Transverse colon (tissue), 4 donors: ENCODE measurements at regions not wholly inside any gene's neighbourhood (a gene's known extent, or its start where the extent isn't known, plus 50 kb on each side); places are given as distances from the start of the nearest gene placed in this dataset.
"Not testable (repeated sequence)": the region's sequence is repeated elsewhere in the genome, so short reads cannot be mapped to it uniquely, and the experiment has no call there.

Experiments
- DNase-seq: peaks from one replicate; pipeline ENCODE4 v3.0.0-alpha.2; 2019
- H3K27ac ChIP-seq, 4 donors: fragments of 200-600 bp; sonication (generic); 2 replicates each; pipeline ENCODE4 v1.5.1; 2016 to 2018; ENCODE audit warnings: inconsistent platforms in 4 of 4
- H3K27me3 ChIP-seq: fragments of 200-600 bp; sonication (generic); 2 replicates; pipeline ENCODE4 v1.5.1; 2017; ENCODE audit warnings: inconsistent platforms
- H3K36me3 ChIP-seq, 4 donors: fragments of 200-600 bp; sonication (generic); 2 replicates each; pipeline ENCODE4 v1.5.1; 2017 to 2019; ENCODE audit warnings: inconsistent platforms in 4 of 4
- H3K4me1 ChIP-seq, 4 donors: fragments of 200-600 bp; sonication (generic); 2 replicates each; pipeline ENCODE4 v1.5.1; 2017 to 2020; ENCODE audit warnings: inconsistent platforms in 4 of 4
- H3K4me3 ChIP-seq, 4 donors: fragments of 200-600 bp; sonication (generic); 1 replicate in 1 of 4; 2 replicates in 3 of 4; pipeline versions ENCODE4 v1.5.1 to v1.6.1; 2017 to 2019; ENCODE audit warnings: inconsistent platforms in 4 of 4
- H3K9me3 ChIP-seq, 2 donors: fragments of 200-600 bp; sonication (generic); 2 replicates each; pipeline ENCODE4 v1.5.1; 2017 to 2019; ENCODE audit warnings: inconsistent platforms in 2 of 2
- EP300 ChIP-seq: sonication (generic); formaldehyde crosslinking; IDR thresholded peaks from one replicate; pipeline ENCODE4 v1.6.1; 2017; ENCODE audit warnings: antibody characterized with exemption, low read depth
- POLR2A ChIP-seq: fragments of 450-650 bp; IDR thresholded peaks from one replicate; pipeline ENCODE4 v1.6.1; 2016; ENCODE audit warnings: antibody characterized with exemption, mild to moderate bottlenecking, moderate library complexity
- POLR2AphosphoS5 ChIP-seq, 3 donors: sonication (generic); formaldehyde crosslinking; IDR thresholded peaks; one replicate each; pipeline ENCODE4 v1.6.1; 2016; ENCODE audit warnings: antibody characterized with exemption in 3 of 3
- WGBS, 2 donors: methylation state at CpG; one replicate each; pipeline ENCODE4 v1.1.5; 2018; ENCODE audit warnings: low coverage in 1 of 2; 5-methylcytosine and 5-hydroxymethylcytosine counted together
- in situ Hi-C, 4 donors: fragments of 200-750 bp; cut with MboI; loops; one replicate each; pipeline versions ENCODE4 v1.15.0 to v1.15.1; 2017; ENCODE audit warnings: low sequenced_read_pairs in 3 of 4, low pct_ligation_motif_present in 1 of 4, low pct_unique_long_range_greater_than_20kb in 1 of 4
- intact Hi-C: fragments of 100-400 bp; cut with DNase I; formaldehyde crosslinking; loops from one replicate; pipeline ENCODE4 v1.15.1; 2023; ENCODE audit warnings: low total_unique reads
- TF ChIP-seq, protein P1 (sequence below), 5 experiments: fragments of 200-600 bp in 3 of 5; fragments of 450-650 bp in 2 of 5; sonication (generic) in 3 of 5; IDR thresholded peaks; 1 replicate in 2 of 5; 2 replicates in 3 of 5; pipeline ENCODE4 v1.5.1; 2016 to 2017; ENCODE audit warnings: antibody characterized with exemption in 5 of 5, inconsistent platforms in 3 of 5, mild to moderate bottlenecking in 2 of 5, moderate library complexity in 1 of 5

DNA sequence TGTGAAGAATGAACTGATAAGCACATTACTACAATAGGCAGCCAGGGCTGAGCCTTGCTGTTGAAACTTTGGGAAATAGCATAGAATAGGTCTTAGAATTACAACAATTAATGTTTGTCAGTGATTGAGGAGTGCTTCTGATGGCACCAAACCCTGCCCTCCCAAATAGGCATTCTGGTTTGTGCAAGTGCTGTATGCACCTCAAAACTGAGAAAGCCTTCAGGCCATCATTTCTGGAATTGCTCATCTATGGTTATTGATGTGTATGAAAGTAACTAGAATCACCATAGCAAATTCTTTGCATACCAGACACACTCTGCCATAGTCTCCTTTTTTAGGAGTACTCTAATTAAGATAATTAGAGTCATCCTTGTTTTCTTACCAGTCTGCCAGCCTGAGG is 585.0 kb upstream of the MBL2 start:
- DNase-seq, result no peak
- Histone ChIP-seq H3K27me3 (no peaks in the 10 kb centered on the region), H3K27ac (no peak overlapping the region), H3K9me3 (no peaks in the 10 kb centered on the region), H3K4me1 (no peaks in the 10 kb centered on the region), H3K4me3 (no peak overlapping the region), H3K36me3 (no peaks in the 10 kb centered on the region)
- intact Hi-C loops, result no loop called here
- in situ Hi-C loops, result no loop called here
- TF ChIP-seq POLR2A (no peak), POLR2AphosphoS5 (IDR thresholded peaks at IDR 0.05) (no peak), EP300 (no peak)
- TF ChIP-seq, protein P1, sequence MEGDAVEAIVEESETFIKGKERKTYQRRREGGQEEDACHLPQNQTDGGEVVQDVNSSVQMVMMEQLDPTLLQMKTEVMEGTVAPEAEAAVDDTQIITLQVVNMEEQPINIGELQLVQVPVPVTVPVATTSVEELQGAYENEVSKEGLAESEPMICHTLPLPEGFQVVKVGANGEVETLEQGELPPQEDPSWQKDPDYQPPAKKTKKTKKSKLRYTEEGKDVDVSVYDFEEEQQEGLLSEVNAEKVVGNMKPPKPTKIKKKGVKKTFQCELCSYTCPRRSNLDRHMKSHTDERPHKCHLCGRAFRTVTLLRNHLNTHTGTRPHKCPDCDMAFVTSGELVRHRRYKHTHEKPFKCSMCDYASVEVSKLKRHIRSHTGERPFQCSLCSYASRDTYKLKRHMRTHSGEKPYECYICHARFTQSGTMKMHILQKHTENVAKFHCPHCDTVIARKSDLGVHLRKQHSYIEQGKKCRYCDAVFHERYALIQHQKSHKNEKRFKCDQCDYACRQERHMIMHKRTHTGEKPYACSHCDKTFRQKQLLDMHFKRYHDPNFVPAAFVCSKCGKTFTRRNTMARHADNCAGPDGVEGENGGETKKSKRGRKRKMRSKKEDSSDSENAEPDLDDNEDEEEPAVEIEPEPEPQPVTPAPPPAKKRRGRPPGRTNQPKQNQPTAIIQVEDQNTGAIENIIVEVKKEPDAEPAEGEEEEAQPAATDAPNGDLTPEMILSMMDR (IDR thresholded peaks at IDR 0.05), result no peak

DNA sequence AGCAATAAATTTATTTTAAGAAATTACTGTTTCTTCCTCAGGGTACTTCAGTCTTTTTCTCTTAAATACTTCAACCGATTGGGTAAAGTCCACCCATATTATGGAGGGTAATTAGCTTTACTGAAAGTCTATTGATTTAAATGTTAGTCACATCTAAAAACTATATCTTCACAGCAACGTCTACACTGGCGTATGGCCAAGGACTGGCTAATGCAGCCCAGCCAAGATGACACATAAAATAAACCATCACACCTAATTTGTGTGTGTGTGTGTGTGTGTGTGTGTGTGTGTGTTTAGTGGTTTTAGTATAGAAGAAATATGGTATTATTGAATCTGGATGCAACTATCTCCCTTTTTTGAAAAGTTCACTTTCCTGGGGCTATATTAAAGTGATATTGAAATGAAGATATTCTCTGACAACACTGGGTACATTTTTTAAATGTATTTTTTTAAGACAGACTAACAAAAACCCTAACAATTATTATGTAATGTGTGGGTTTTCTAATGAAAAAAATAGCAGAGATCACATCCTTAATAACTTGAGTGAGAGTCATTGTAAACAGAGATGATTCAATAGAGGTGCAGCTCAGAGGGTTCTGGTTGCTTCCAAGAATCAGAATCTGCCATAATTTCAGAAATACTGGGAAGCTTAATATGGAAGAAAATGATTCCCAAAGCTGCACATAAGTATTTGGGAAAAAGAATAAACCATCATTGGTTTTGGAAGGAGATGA is 584.2 kb upstream of the MBL2 start:
- no peak overlapping the region for H3K27ac ChIP-seq
- 29 to 43% methylated on average over 1 to 3 of the region's 3 CpGs for WGBS, 2 donors
- in situ Hi-C loops (no loop called here), intact Hi-C loops (no loop called here)
- H3K4me1 ChIP-seq, result no peaks in the 10 kb centered on the region
- no peak overlapping the region for H3K4me3 ChIP-seq
- no peaks in the 10 kb centered on the region for H3K36me3 ChIP-seq
- H3K27me3 ChIP-seq, result no peaks in the 10 kb centered on the region
- TF ChIP-seq EP300 (no peak), POLR2A (no peak), POLR2AphosphoS5 (IDR thresholded peaks at IDR 0.05) (no peak)
- TF ChIP-seq, protein P1 (IDR thresholded peaks at IDR 0.05), result no peak
- no peak for DNase-seq
- H3K9me3 ChIP-seq, result no peaks in the 10 kb centered on the region

DNA sequence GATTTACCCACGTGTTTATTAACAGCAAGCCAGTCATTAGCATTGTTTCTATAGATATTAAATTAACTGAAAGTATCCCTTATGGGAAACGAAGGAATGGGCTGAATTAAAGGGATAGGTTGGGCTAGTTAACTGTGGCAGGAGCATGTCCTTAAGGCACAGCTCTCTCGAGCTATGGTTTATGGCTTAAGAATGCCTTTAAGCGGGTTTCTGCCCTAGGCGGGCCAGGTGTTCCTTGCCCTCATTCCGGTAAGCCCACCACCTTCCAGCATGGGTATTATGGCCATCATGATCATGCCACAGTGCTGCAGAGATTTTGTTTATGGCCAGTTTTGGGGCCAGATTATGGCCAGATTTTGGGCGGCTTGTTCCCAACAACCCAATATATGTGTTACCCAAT is 569.9 kb upstream of the MBL2 start:
- in situ Hi-C loops, H3K9me3 ChIP-seq, H3K4me1 ChIP-seq, intact Hi-C loops, DNase-seq, H3K36me3 ChIP-seq, H3K27me3 ChIP-seq, H3K4me3 ChIP-seq, H3K27ac ChIP-seq: not testable (repeated sequence)
- WGBS, 2 donors, result 75 to 80% methylated on average over 4 to 7 of the region's 7 CpGs

DNA sequence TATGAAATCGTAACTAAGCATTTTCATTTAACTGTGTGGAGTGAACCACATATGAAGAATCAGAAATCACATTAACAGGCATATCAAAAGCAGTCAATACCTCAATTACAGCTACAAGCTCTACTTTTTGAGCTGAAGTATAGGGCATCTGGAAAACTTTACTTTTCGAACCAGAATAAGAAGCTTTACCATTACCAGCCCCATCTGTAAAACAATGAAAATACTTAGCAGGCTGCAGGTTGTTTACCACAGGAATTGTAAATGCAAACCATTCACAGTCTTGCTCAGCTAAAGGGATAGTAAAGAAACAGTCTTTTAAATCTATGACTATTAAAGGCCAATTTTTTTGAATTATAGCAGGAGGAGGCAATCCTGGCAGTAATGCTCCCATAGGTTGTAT is 565.6 kb upstream of the MBL2 start:
- in situ Hi-C loops, H3K4me3 ChIP-seq, H3K27me3 ChIP-seq, H3K36me3 ChIP-seq, H3K9me3 ChIP-seq, intact Hi-C loops, H3K4me1 ChIP-seq, H3K27ac ChIP-seq, DNase-seq: not testable (repeated sequence)
- 66 to 81% methylated on average over 2 of the region's 2 CpGs for WGBS, 2 donors

DNA sequence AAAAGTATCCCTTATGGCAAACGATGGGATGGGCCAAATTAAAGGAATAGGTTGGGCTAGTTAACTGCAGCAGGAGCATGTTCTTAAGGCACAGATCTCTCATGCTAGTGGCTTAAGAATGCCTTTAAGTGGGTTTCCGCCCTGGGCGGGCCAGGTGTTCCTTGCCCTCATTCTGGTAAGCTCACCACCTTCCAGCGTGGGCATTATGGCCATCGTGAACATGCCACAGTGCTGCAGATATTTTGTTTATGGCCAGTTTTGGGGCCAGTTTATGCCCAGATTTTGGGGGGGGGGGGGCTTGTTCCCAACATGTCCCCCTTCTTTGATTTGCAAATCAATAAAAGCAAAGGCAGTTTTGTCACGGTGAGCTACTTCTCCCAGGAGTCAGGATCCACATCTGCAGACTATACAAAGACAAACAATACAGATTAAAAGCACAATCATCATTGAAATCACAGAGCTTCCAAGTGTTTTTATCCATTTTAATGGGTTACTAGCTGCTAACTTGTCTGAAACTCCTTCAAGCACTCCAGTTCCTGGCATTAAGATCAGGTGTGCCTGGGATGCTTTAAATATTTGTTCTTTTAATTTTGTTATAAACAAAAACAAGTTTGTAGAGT is 563.3 kb upstream of the MBL2 start:
- H3K4me1 ChIP-seq, DNase-seq, H3K27me3 ChIP-seq, H3K36me3 ChIP-seq, H3K27ac ChIP-seq, H3K4me3 ChIP-seq, in situ Hi-C loops, intact Hi-C loops, H3K9me3 ChIP-seq: not testable (repeated sequence)
- 89% methylated on average over 4 to 6 of the region's 6 CpGs for WGBS, 2 donors

DNA sequence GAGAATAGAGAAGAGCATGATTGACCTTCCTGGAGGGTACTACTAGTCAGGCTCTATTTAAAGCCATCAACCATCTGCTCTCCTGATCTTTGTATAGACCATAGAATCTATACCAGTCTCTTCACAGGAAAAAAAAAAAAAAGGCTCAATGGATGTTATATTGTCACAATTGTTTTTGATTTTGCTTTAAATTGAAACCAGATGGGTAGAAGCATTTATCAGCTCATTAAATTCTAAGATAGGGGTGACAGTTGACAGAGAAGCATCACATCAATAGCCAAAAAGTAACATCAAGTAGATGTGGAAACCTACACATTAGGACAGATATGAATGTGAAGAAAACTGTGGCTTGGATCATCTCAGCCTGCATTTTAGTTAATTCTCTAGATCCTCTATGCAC is 558.9 kb upstream of the MBL2 start:
- no peak overlapping the region for H3K27ac ChIP-seq
- no peaks in the 10 kb centered on the region for H3K27me3 ChIP-seq
- no peaks in the 10 kb centered on the region for H3K36me3 ChIP-seq
- DNase-seq, result no peak
- in situ Hi-C loops, result no loop called here
- intact Hi-C loops, result no loop called here
- no peaks in the 10 kb centered on the region for H3K4me1 ChIP-seq
- H3K9me3 ChIP-seq, result peaks cover 0 to 3% of the 10 kb centered on the region in 2 donors
- no peak overlapping the region for H3K4me3 ChIP-seq
- TF ChIP-seq EP300, result no peak

DNA sequence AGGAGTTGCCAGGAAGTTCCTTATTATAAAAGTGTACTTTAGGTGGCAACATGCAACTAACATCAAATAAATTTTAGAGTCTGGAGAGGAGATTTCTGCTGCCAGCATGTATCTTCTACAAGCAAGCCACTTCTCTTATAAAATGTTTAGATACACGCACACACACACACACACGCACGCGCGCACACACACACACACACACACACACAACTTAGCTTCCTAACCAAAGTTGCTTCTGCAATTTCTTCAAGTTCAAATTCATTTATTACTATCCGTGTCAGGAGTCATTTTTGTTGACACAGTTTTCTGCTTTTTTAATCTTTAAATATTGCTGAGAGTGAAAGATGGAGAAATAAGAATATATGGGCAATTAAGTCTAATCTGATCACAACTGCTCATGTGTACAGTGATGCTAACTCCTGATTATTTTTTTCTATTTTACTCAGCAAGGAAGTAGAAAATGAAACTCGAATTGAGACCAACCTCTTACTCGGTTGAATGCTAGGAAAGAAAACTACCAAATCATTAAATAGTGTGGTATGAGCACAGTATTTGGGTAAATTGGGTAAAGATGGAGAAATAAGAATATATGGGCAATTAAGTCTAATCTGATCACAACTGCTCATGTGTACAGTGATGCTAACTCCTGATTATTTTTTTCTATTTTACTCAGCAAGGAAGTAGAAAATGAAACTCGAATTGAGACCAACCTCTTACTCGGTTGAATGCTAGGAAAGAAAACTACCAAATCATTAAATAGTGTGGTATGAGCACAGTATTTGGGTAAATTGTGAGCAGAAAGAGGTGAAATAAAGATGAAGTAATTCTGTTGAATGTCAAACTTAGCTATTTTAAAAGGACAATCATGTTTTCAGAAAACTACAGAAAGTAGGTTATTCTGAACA is 554.1 kb upstream of the MBL2 start:
- in situ Hi-C loops, H3K9me3 ChIP-seq, H3K4me3 ChIP-seq, H3K27ac ChIP-seq, DNase-seq, intact Hi-C loops, H3K27me3 ChIP-seq, H3K36me3 ChIP-seq, H3K4me1 ChIP-seq: not testable (repeated sequence)
- WGBS, 2 donors, result 44 to 57% methylated on average over 6 to 10 of the region's 10 CpGs
